GOT3 (cell line): ENCODE measurements at regions not wholly inside any gene's neighbourhood (a gene's known extent, or its start where the extent isn't known, plus 50 kb on each side); places are given as distances from the start of the nearest gene placed in this dataset.

Experiments
- DNase-seq: peaks from one replicate; lab custom pipeline; 2025; ENCODE audit warnings: mixed read lengths; lab: John Stamatoyannopoulos, UW

DNA sequence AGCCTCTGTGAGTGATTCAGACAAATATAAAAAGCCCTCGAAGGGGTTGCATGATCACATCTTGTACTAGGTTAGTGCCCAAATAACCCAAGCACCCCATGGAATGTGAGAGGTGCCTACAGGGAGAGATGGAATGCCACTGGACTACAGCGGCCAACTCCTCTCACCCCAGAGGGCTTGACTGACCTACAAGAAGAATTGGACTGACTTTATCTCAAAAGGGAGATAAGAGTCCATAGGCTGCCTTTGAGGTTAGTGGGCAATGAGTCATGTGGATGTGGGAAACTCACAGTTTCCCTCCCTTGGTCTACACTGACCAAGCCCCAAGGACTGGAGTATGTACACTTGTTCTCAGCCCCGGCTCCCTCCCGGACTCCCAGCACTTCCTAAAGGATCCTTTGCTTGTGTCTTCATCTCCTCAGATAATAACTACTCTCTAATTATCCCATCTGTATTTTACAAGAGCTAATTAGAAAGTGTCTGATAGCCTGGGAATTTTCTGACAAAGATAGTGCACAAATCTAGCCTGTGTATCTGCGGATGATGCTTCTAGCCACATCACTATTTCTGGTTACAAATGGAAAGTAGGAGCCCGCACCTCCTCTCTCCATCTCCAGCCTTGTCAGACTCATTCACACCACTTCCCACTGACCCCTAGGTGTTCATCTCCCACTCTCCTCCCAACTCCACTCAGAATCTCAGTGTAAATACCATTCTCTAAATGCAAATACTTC, 547.8 kb upstream of the TBL1XR1 start:
- no peak for DNase-seq

GRCh38 chr3:177745607-177746005, 548.3 kb upstream of the TBL1XR1 start:
- DNase-seq = no peak

- no peak for DNase-seq
Measured at GRCh38 chr3:177746337-177746933, 549.2 kb upstream of the TBL1XR1 start.

GRCh38 chr3:177749836-177750235, 552.6 kb upstream of the TBL1XR1 start:
- DNase-seq = no peak

DNA sequence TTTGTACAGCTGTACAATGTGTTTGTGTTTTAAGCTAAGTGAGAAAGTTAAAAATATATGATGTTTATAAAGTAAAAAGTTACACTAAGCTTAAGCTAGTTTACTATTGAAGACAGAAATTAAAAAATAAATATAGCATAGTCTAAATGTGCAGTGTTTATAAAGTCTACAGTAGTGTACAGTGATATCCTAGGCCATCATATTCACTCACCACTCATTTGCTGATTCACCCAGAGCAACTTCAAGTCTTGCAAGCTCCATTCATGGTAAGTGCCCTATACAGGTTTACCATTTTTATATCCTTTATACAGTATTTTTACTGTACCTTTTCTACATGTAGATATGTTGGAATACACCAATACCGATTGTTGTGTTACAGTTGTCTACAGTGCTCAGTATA, 553.2 kb upstream of the TBL1XR1 start:
- no peak for DNase-seq

GRCh38 chr3:177751770-177752169, 554.5 kb upstream of the TBL1XR1 start:
- DNase-seq = no peak

GRCh38 chr3:177752831-177753230, 555.5 kb upstream of the TBL1XR1 start:
- no peak for DNase-seq

DNA sequence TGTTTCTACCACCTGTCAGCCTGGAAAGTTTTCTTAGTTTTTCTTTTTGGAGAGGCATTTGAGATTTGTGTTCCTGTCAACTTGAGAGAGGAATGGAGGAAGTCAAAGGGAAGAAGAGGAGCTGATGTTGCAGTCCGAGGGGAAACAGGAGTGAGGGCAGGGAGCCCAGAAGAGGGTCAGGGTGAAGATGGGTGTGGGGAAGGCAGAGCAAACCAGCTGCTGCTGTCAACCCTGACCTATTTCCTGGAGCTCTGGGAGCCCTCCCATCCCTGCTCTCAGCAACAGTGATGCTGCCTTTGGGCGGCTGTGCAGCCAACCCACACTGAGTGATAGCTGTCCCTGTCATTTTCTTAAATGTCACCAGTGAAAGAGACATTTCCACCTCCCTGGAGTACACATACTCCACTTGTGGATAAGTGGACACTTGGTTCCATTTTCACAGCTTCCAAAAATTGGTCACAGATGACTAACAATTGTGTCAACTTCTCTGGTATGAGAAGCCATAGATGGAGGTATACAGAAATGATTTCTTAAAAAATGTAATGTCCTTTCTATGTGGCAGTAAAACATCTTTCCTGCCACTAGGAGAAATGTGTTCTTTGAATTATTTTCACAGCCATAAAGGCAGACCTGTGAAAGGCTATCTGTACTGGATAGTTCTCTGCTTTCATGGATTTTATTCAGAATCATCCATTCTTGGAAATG, 556.3 kb upstream of the TBL1XR1 start:
- DNase-seq = no peak

DNA sequence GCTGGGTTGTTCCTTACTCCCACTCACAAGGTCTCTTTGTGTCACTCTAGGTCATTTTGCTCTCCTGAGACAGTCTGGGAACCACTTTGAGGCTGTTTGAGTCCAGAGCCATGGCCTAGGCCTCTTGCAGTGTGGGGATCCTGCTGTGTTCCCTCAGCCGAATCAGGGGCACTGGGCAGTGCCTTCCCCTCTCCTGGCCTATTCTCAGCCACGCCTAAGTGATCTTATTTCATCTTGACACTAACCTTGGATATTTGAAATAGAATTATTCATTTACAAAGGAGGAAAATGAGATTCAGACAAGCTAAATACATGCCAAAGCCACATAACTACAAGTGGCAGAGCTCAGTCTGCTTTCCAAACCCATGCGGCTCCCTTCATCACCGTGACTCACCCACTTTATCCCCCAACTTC, 557.2 kb upstream of the TBL1XR1 start:
- no peak for DNase-seq

- no peak for DNase-seq
Measured at GRCh38 chr3:177758126-177758525, 560.8 kb upstream of the TBL1XR1 start.

DNA sequence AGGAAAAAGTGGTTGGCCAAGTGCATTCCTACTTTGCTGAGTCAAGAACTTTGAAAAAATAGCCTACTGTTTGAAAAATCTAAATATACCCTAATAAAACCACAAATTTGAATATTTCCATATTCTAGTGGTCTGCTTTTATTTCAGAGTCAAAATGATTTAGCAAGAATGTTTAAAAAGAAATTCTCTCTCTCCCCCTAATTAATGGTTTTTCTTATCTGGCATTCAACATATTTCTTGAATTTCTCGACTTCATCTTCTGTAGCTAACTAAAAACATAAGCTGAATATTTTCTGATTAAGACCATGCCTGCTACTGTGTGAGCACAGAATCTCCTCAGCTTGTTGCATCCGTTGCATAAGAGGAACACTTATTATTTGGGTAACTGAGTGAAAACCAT, 563.5 kb upstream of the TBL1XR1 start:
- no peak for DNase-seq

DNA sequence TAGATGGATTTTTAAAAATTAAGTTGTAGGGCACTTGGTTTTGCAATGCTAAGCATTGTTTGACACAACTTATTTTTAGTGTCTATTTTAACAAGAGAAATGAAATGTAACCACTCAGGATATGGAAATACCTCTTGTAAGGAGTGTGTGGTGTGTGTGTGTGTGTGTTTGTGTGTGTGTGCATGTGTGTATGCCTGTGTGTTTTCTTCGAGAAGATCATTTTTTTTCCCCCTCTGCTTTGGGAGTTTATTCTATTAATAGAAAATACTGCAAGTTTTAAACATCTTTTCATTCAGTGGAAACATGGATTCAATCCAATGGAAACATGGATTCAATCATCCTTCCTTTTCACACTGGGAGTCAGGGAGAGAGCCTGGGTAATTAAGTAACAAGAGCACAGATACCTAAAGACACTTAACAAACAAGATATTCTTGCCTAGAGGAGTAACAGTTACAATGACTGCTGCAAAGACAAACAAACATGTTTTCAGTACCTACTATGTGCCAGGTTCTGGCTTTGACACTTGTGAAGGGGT, 567.2 kb upstream of the TBL1XR1 start:
- DNase-seq = no peak

DNA sequence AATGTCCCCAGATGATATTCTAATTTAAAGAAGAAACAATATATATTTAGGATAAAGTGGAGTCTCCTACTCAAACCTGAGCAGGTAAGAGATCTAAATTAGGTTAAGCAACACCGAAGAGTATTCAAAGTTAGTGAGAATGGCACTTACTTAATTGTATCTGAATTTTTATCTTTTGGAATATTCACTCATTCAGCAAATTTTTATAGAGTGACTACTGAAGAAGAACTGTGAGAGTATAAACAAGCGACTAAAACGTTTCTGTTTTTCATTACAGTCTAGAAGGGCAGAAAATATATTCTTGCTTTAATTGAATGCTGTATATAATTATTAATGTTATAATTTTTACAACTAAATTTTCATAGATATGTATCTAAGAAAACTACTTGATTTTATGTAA, 567.7 kb upstream of the TBL1XR1 start:
- DNase-seq = no peak

DNA sequence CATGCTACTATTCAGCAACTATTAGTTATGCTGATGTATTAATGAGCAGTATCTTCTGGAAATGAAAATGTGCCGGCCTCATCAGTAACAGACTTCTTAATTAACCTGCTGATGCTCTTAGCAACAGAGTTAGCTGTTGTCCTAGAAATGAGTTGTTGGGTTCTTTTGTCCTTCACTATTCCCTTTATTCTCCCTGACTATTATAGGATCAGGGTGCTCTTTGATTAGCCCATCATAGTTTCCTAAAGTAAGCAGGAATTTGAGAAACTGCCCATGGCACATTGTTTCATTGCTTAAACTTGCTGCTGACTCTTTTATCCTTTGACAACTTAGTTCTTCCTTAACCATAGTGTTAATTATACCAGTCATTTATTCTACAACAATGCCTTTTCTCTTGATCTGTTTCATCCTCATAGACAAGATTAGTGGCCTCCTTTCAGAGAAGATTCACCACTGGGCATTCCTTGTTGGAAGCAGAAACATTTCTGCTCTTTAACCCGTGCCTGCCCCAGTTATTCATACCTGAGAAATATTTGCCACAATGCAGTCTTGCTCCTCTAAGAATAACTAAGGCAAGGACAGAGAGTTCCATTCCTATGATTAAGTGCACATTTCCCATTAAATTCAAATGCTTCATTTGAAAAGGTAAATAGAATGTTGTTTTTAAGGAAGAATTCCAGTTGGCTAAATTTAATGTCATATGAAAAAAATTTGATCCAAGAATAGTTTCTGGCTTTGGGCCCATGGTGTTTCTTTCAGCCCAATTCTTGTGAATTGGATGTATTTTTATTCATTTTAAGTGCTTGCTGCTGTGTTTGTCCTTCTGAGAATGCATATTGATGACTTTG, 573.3 kb upstream of the TBL1XR1 start:
- no peak for DNase-seq

DNA sequence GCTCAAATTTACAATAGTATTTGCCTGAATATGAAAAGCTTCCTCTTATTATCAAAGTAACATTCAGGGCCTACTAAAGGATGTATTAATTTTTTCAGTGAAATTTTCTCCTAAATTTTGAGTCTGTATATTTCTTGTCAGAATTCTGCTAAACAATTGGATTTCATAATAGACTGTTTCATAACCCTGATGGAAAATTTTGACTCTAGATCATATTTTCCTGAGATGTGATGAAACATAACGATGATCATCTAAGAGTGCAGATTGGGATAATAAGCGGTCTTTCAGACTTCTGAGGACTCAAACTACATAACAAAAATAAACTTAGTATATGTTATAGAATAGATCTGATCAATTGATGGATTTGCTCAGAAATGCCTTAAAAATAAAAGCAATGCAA, 574.5 kb upstream of the TBL1XR1 start:
- DNase-seq = no peak

DNA sequence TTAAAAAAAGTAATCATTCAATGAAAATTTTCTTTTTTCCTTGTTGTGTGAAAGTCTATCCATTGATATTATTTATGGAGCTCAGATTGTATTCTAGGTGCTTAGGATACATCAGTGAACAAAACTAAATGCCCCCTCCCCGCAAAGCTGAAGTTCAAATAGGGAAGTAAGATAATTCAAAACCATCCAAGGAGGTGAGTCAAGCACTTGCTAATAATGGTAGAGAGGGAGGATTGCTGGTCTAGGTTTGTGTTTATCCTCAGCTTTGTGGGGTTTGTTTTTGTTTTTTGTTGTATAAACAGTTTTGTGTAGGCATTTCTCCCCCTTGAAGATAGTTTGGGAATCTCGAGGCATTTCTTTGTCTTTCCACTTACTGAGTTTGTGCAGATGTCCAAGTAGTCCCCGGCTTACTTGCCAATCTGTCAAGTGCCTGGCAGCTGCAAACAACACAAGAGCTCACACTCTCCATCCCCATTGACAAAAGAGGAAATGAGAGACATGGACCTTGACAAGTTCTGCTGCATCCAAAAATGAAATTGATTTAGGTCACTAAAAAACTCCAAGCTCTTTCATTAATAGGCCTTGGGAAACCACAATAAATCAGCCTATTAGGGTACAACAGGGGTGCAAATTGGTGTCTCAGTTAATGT, 575.8 kb upstream of the TBL1XR1 start:
- DNase-seq = no peak

- DNase-seq = no peak
Measured at GRCh38 chr3:177773717-177774116, 576.4 kb upstream of the TBL1XR1 start.

GRCh38 chr3:177776661-177777101, 579.4 kb upstream of the TBL1XR1 start:
- DNase-seq = no peak

DNA sequence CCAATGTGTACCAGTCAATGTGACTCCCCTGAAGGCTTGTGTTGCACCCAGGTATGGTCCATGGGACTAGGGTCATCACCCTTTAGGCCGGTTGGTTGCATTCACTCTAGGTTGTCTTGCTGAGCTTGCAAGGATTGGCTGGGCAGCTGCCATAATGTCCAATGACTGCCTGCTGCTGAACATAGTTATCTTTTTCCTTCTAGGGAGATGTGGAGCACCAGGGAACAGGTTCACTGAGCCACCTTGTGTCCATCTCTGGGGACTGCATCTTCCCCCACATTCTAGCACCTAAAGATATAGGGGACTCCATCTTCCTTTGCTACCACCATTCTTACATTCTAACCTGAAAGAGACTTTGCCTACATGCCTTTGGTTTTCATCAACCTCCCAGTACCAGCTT, 580.4 kb upstream of the TBL1XR1 start:
- DNase-seq = no peak

GRCh38 chr3:177778633-177779032, 581.4 kb upstream of the TBL1XR1 start:
- no peak for DNase-seq

- DNase-seq = no peak
Measured at GRCh38 chr3:177781686-177782161, 584.4 kb upstream of the TBL1XR1 start.
